ENCODE measurements at regions not wholly inside any gene's neighbourhood (a gene's known extent, or its start where the extent isn't known, plus 50 kb on each side); places are given as distances from the start of the nearest gene placed in this dataset.

DNA sequence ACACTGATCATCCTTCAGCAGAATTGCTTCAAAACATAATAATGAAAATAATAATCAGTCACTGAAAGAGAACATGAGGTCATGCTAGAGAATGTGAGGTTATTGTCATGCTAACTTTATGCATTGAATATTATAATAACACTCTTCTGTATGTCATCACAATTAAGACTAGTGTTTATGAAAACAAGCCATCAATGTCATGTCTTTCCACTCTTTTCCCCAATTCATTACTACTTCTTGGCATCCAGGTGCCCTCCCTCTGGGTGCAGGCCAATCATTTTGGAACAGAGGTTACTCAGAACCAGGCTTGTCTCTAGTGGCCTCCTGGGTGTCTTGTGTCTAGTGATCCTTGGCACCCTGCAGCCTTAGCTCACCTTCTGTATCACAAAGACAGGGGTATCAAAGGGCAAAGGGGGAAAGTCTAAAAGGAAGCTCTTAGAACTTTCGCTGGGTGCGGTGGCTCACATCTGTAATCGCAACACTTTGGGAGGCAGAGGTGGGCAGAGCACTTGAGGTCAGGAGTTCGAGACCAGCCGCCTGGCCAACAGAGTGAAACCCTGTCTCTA lies 217.6 kb upstream of the PIK3R1 start:
- no peaks in the 10 kb centered on the region for H3K36me3 ChIP-seq (ENCODE audit: control insufficient read depth in 2 of 3, insufficient read depth in 3 of 3, low read length in 3 of 3)
- TF ChIP-seq, protein P1, sequence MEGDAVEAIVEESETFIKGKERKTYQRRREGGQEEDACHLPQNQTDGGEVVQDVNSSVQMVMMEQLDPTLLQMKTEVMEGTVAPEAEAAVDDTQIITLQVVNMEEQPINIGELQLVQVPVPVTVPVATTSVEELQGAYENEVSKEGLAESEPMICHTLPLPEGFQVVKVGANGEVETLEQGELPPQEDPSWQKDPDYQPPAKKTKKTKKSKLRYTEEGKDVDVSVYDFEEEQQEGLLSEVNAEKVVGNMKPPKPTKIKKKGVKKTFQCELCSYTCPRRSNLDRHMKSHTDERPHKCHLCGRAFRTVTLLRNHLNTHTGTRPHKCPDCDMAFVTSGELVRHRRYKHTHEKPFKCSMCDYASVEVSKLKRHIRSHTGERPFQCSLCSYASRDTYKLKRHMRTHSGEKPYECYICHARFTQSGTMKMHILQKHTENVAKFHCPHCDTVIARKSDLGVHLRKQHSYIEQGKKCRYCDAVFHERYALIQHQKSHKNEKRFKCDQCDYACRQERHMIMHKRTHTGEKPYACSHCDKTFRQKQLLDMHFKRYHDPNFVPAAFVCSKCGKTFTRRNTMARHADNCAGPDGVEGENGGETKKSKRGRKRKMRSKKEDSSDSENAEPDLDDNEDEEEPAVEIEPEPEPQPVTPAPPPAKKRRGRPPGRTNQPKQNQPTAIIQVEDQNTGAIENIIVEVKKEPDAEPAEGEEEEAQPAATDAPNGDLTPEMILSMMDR (IDR thresholded peaks at IDR 0.05; ENCODE audit: borderline replicate concordance, extremely low read depth, insufficient read depth), result no peak
- no peaks in the 10 kb centered on the region for H3K27me3 ChIP-seq (ENCODE audit: control insufficient read depth, insufficient read depth, low read length)
- no peak overlapping the region for H3K27ac ChIP-seq (ENCODE audit: low read depth in 2 of 2, low read length in 2 of 2)
- H3K4me3 ChIP-seq (ENCODE audit: low read length in 3 of 3), result no peak overlapping the region
- H3K9ac ChIP-seq (ENCODE audit: low read length in 3 of 3), result no peak overlapping the region
- intact Hi-C loops (cut with DNase I), result no loop called here
- no peak for FAIRE-seq
- no peak for DNase-seq
- no peaks in the 10 kb centered on the region for H3K9me3 ChIP-seq (ENCODE audit: control insufficient read depth in 2 of 3, insufficient read depth in 1 of 3, low read length in 3 of 3)
- peaks cover 0 to 4% (median 0%) of the 10 kb centered on the region in 3 donors for H3K4me1 ChIP-seq (ENCODE audit: control insufficient read depth in 2 of 3, insufficient read depth in 2 of 3, low read depth in 1 of 3, low read length in 3 of 3)

DNA sequence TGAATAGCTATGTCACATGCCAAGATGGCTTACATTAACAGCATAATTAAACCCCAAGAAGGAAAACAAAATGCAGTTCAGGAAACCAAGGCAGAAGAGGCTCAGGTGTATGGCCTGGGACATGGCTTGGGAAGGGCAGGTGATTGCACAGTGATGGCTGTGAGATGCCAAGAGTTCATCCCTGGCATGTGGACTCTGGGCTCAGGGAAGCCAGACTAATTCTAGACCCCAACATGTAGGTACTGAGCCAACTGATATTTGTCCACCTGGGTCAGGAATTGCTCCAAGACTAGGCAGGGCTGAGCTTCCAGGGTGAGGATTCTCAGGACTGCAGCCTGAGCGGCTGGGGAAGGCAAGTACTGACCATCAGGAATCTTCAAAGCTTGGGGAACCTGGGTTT lies 218.4 kb upstream of the PIK3R1 start:
- FAIRE-seq (no peak), DNase-seq (no peak)
- peaks cover 0 to 4% (median 0%) of the 10 kb centered on the region in 3 donors for H3K4me1 ChIP-seq (ENCODE audit: control insufficient read depth in 2 of 3, insufficient read depth in 2 of 3, low read depth in 1 of 3, low read length in 3 of 3)
- no peaks in the 10 kb centered on the region for H3K27me3 ChIP-seq (ENCODE audit: control insufficient read depth, insufficient read depth, low read length)
- no peak overlapping the region for H3K4me3 ChIP-seq (ENCODE audit: low read length in 3 of 3)
- no peaks in the 10 kb centered on the region for H3K36me3 ChIP-seq (ENCODE audit: control insufficient read depth in 2 of 3, insufficient read depth in 3 of 3, low read length in 3 of 3)
- no peak overlapping the region for H3K9ac ChIP-seq (ENCODE audit: low read length in 3 of 3)
- no peaks in the 10 kb centered on the region for H3K9me3 ChIP-seq (ENCODE audit: control insufficient read depth in 2 of 3, insufficient read depth in 1 of 3, low read length in 3 of 3)
- TF ChIP-seq, protein P1 (IDR thresholded peaks at IDR 0.05; ENCODE audit: borderline replicate concordance, extremely low read depth, insufficient read depth), result no peak
- no peak overlapping the region for H3K27ac ChIP-seq (ENCODE audit: low read depth in 2 of 2, low read length in 2 of 2)
- intact Hi-C loops (cut with DNase I), result no loop called here

DNA sequence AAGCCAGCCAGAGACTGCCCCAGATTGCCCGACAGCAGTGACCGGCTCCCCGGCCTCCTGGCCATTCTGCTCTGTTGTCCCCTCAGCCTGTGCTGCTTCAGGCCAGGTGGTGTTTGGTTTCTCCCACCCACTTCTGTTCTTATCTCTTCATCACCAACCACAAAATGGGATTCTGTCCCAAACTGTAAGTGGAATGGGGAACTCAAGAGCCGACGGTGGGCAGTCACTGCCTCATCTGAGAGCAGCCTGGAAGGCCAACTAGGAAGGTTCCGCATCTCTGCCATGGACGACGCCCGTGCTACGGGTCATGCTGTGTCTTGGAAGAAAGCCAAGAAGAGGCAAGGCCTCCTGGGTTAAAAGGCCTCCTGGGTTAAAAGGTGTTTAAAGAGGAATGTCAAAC lies 219.0 kb upstream of the PIK3R1 start:
- H3K9me3 ChIP-seq (ENCODE audit: control insufficient read depth in 2 of 3, insufficient read depth in 1 of 3, low read length in 3 of 3), result no peaks in the 10 kb centered on the region
- no peak overlapping the region for H3K9ac ChIP-seq (ENCODE audit: low read length in 3 of 3)
- DNase-seq (no peak), FAIRE-seq (no peak)
- H3K27ac ChIP-seq (ENCODE audit: low read depth in 2 of 2, low read length in 2 of 2), result no peak overlapping the region
- TF ChIP-seq, protein P1 (IDR thresholded peaks at IDR 0.05; ENCODE audit: borderline replicate concordance, extremely low read depth, insufficient read depth), result no peak
- no peak overlapping the region for H3K4me3 ChIP-seq (ENCODE audit: low read length in 3 of 3)
- H3K36me3 ChIP-seq (ENCODE audit: control insufficient read depth in 2 of 3, insufficient read depth in 3 of 3, low read length in 3 of 3), result no peaks in the 10 kb centered on the region
- intact Hi-C loops (cut with DNase I), result no loop called here
- peaks cover 0 to 4% (median 0%) of the 10 kb centered on the region in 3 donors for H3K4me1 ChIP-seq (ENCODE audit: control insufficient read depth in 2 of 3, insufficient read depth in 2 of 3, low read depth in 1 of 3, low read length in 3 of 3)
- H3K27me3 ChIP-seq (ENCODE audit: control insufficient read depth, insufficient read depth, low read length), result no peaks in the 10 kb centered on the region

DNA sequence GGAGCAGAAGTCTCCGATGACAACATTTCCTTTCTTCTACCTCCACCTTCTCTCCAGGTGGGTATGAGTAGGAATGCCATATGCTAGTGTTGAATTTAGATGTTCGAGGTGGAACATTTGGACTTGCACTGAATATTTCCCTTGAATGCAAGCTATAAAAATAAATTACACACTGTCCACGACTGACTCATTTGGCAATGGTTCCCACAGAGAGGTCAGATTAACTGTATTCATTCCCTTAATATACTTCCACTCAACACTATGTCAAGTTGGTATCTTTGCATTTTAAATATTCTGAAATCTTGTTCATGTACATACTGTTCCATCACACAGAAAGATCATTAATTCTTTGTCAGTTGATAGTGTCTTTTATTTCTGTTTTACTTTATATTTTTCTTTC lies 222.6 kb upstream of the PIK3R1 start:
- Histone ChIP-seq H3K4me1 (ENCODE audit: control insufficient read depth in 2 of 3, insufficient read depth in 2 of 3, low read depth in 1 of 3, low read length in 3 of 3) (no peaks in the 10 kb centered on the region), H3K36me3 (ENCODE audit: control insufficient read depth in 2 of 3, insufficient read depth in 3 of 3, low read length in 3 of 3) (no peaks in the 10 kb centered on the region), H3K4me3 (ENCODE audit: low read length in 3 of 3) (no peak overlapping the region), H3K9ac (ENCODE audit: low read length in 3 of 3) (no peak overlapping the region), H3K27me3 (ENCODE audit: control insufficient read depth, insufficient read depth, low read length) (no peaks in the 10 kb centered on the region), H3K27ac (ENCODE audit: low read depth in 2 of 2, low read length in 2 of 2) (no peak overlapping the region), H3K9me3 (ENCODE audit: control insufficient read depth in 2 of 3, insufficient read depth in 1 of 3, low read length in 3 of 3) (no peaks in the 10 kb centered on the region)
- DNase-seq (no peak), FAIRE-seq (no peak)
- TF ChIP-seq, protein P1 (IDR thresholded peaks at IDR 0.05; ENCODE audit: borderline replicate concordance, extremely low read depth, insufficient read depth), result no peak
- intact Hi-C loops (cut with DNase I), result no loop called here

Data from kidney (tissue), 13 donors.